ENCODE measurements at regions not wholly inside any gene's neighbourhood (a gene's known extent, or its start where the extent isn't known, plus 50 kb on each side); places are given as distances from the start of the nearest gene placed in this dataset.

- no peak for TF ChIP-seq CTCF (IDR thresholded peaks at IDR 0.05; ENCODE audit: low read depth, low read length, missing control alignments)
- DNase-seq (ENCODE audit: extremely low read depth, low read depth), result no peak
- no peak overlapping the region for H3K4me3 ChIP-seq (replicated peaks; ENCODE audit: low read depth, low read length)
Measured at GRCh38 chr16:73869126-73869525, 427.5 kb upstream of the PSMD7 start.

- no peak for DNase-seq (ENCODE audit: extremely low read depth, low read depth)
- no peak for TF ChIP-seq CTCF (IDR thresholded peaks at IDR 0.05; ENCODE audit: low read depth, low read length, missing control alignments)
- H3K4me3 ChIP-seq (replicated peaks; ENCODE audit: low read depth, low read length), result no peak overlapping the region
Measured at GRCh38 chr16:73864868-73865267, 431.7 kb upstream of the PSMD7 start.

GRCh38 chr16:73858326-73858725, 438.3 kb upstream of the PSMD7 start:
- DNase-seq (ENCODE audit: extremely low read depth, low read depth), result no peak
- H3K4me3 ChIP-seq (replicated peaks; ENCODE audit: low read depth, low read length), result no peak overlapping the region
- TF ChIP-seq CTCF (IDR thresholded peaks at IDR 0.05; ENCODE audit: low read depth, low read length, missing control alignments), result no peak

GRCh38 chr16:73853968-73854367, 442.6 kb upstream of the PSMD7 start:
- DNase-seq (ENCODE audit: extremely low read depth, low read depth), result no peak
- no peak overlapping the region for H3K4me3 ChIP-seq (replicated peaks; ENCODE audit: low read depth, low read length)

GRCh38 chr16:73852561-73852960, 444.1 kb upstream of the PSMD7 start:
- no peak overlapping the region for H3K4me3 ChIP-seq (replicated peaks; ENCODE audit: low read depth, low read length)
- no peak for DNase-seq (ENCODE audit: extremely low read depth, low read depth)
- no peak for TF ChIP-seq CTCF (IDR thresholded peaks at IDR 0.05; ENCODE audit: low read depth, low read length, missing control alignments)

More at GRCh38 chr16:73853968-73854367, 442.6 kb upstream of the PSMD7 start:
- TF ChIP-seq CTCF (IDR thresholded peaks at IDR 0.05; ENCODE audit: low read depth, low read length, missing control alignments), result no peak

GRCh38 chr16:73848993-73849392, 447.6 kb upstream of the PSMD7 start:
- no peak overlapping the region for H3K4me3 ChIP-seq (replicated peaks; ENCODE audit: low read depth, low read length)
- DNase-seq (ENCODE audit: extremely low read depth, low read depth), result no peak
- TF ChIP-seq CTCF (IDR thresholded peaks at IDR 0.05; ENCODE audit: low read depth, low read length, missing control alignments), result no peak

- no peak for DNase-seq (ENCODE audit: extremely low read depth, low read depth)
- TF ChIP-seq CTCF (IDR thresholded peaks at IDR 0.05; ENCODE audit: low read depth, low read length, missing control alignments), result no peak
- no peak overlapping the region for H3K4me3 ChIP-seq (replicated peaks; ENCODE audit: low read depth, low read length)
Measured at GRCh38 chr16:73847090-73847489, 449.5 kb upstream of the PSMD7 start.

Data from HFF-Myc (cell line).